ENCODE measurements at regions not wholly inside any gene's neighbourhood (a gene's known extent, or its start where the extent isn't known, plus 50 kb on each side); places are given as distances from the start of the nearest gene placed in this dataset.
"Not testable (repeated sequence)": the region's sequence is repeated elsewhere in the genome, so short reads cannot be mapped to it uniquely, and the experiment has no call there.

DNA sequence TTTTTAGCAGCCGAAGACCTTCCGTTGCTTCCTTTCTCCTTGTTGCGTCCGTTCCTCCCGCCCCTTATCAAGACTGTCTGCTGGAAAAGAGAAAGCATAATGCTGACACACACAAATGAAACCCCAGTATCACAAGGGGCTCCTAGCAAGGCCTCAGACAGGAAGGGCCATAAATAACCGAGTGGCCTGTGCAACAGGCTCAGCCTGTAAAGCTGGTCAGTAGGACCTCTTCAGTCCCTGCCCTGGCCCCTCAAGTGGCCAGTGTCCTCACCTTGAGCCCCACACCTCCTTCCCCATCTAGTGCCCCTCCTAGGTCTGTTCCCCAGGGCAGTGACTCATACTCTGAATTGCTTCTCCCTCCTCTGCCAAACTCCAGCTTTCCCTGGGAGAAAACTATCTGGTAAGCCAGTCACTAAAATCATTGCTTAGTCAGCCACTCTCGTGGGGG, 174.6 kb upstream of the IL12B start:
- no peak for DNase-seq

DNA sequence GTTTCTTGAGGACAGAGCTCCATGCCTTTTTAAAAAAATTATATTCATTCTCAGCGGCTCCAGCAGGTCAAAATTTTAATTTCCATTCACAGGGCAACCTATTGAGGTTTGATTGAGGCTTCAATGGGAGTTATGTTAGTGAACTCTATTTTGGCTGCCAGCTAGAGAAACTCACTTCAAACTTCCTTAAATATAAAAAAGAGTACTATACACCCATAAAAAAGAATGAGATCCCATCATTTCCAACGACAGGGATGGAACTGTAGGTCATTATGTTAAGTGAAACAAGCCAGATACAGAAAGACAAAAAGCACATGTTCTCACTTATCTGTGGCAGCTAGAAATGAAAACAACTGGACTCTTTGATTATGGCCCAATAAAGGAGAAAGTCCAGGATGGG, 176.8 kb upstream of the IL12B start:
- no peak for DNase-seq

DNA sequence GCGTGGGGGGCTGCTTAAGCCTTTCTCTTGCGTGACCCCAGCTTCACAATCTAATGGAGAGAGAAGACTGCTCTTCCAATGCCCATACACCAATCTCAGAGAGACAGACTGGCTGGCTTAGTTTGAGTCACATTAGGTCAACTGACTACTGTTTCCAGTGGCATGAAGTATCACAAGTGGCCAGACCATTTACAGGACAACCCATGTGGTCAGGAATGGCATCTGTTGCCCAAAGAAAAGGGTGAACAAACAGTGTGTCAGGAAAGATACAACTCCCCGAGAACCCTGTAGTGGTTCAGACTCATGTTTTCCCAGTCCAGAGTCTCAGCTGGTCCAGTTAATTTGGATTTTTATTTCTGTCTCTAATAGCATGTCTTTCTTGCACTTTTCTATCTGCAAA, 177.4 kb upstream of the IL12B start:
- no peak for DNase-seq

DNA sequence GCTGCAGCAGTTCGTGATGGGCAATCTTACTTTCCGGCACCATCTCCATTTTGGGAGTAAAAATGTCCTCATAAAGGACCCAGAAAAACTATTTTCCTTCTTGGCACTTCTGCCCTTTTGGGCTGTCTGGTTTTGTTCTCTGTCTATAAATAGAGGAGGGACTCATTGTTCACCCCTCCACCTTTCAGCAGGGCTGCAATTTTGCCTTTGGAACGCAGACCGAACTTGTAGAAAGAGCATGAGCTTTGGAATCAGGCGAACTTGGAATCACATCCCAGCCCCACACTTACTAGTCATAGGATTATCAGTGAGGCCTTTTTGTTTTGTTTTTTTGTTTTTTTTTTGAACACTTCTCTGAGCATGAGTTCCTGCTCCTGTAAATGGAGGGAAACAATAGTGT, 178.1 kb upstream of the IL12B start:
- no peak for DNase-seq

DNA sequence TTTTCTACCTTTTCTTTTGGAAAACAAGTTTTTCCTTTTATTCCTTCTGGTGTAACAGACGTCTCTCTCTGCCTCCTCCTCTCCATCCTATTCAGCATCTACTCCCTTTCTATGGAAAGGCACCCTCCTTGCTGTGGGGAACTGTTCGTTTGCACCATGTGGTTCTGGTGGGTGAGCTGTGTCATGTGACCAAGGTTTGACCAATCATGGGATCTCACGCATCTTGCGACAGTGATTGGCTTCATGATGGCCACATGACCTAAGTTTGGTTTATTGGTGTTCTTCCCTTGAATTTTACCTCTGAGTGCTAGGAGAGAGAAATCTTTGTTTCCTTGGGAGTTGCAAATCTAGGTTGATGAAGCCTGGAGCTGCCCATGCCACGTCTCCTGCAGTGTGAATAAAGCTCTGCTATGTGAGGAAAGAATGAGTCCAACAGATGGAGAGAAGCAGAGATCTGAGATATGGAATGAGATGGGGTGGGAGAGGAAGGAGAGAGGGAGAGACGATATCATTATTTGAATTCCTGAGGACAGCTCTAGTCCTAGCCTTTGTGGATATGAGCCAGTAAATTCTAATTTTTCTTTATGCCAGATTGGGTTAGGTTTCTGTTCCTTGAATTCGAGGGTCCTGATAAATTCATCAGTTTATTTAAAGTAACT, 178.8 kb upstream of the IL12B start:
- no peak for DNase-seq

DNA sequence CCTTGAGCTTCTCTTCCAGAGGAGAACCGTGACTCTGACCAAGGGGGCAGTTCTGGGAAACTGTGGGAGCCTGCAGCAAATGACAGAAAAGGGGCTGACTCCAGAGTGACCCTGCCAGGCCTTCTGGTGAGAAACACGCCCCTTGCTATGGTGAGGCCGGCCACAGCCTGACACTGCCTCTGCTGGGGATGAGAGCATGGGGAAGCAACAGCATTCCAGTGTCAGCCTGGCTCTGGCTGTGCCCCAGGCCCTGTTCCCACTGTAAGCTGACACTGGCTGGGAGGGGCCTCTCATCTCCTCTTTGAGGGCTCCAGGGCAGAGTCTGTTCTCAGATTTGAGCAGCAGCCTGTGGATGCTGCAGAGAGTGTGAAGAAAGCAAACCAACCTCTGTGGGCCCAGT, 180.0 kb upstream of the IL12B start:
- DNase-seq, result no peak

DNA sequence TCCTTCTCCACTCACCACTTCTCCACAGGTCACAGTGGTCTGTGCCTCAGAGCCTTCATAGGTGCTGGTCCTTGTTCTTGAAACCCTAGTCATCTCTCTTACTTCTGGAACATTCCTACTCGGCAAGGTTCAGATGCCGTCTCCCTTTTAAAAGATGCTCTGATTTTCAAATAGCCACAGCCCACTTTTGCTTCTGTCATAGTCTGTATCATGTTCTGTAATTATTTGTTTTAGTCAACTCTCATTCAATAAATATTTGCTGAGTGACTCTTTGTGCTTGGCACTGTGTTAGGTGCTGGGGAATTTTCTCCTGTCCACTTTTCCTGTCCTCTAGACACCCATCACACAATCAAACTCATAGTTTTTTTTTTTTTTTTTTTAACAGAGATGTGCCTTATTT, 181.3 kb upstream of the IL12B start:
- DNase-seq, result no peak

DNA sequence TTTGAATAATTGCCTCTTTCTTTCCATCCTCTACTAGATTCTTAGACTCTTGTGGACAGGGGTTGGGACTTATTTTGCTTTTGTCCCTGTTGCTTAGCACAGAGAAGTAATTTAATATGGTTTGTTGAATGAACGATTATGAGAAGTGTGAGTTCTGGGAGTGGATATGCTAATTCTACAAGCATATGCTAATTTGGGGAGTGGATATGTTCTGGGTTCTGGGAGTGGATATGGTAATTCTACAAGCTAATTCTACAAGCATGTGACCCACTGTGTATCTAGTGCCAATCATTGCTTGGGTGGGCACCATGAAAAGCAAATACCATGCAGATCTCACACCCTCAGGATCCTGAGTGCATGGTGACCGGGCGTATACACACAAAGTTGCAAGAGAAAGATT, 181.8 kb upstream of the IL12B start:
- DNase-seq, result no peak

DNA sequence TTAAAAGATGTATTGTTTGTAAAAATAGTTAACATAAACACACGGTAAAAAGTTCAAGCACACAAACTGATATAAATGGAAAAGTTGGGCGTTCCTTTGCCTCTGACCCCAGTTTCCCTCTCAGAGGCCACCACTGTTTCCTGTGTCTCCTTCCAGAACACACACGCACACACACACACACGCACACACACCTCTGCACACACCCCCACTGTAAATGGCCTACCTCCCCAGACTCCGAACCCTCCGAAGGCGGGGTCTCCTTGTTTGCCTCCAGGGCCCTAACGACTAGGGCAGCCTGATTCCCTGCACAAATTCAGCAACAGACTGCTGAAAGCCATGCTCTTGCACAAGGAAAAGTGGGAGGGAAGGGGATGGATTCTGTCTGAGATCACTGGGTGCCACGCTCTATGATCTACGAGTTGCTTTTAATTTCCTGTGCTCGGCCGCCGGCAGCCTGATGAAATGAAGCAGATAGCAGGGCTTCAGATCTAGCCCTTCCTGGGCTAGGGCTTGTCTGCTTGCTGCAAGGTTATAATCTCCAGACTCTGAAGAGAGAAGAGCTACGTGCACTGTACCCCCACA, 184.0 kb upstream of the IL12B start:
- DNase-seq, result no peak

DNA sequence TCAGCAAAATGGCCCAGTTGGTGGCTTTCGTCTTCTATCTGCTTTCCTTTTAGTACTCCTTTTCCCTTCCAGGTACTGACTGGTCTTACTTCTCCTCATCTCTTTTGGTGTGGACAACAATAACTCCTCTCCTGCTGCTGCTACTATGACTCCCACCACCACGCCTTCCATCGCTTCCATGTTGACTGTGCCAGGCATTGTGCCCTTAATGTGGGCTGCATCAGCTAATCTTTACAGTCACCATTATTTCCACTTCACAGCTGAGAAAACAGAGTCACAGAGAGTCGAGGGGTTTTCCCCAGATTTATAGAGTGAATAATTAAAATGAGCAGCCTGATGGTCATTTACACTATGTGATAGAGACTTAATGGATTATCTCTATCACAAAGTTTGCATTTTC, 184.9 kb upstream of the IL12B start:
- no peak for DNase-seq

DNA sequence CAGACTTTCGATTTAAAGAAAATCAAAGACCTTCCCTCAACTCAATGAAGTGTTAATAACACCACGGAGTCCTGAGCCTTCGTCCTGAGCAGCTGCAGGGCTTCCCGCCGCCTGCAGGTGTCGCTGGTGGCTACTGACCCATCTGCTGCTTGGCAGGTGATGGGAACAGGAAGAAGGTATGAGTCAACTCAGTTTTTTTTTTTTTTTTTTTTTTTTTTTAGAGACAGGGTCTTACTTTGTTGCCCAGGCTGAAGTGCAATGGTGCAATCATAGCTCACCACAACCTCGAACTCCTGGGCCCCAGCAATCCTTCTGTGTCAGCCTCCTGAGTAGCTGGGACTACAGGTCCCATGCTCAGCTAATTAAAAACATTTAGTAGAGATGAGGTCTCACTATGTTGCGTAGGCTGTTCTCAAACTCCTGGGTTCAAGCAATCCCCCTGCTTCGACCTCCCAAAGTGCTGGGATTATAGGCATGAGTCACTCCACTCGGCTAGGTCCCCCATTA, 185.7 kb upstream of the IL12B start:
- peak; percentile 66 for DNase-seq

DNA sequence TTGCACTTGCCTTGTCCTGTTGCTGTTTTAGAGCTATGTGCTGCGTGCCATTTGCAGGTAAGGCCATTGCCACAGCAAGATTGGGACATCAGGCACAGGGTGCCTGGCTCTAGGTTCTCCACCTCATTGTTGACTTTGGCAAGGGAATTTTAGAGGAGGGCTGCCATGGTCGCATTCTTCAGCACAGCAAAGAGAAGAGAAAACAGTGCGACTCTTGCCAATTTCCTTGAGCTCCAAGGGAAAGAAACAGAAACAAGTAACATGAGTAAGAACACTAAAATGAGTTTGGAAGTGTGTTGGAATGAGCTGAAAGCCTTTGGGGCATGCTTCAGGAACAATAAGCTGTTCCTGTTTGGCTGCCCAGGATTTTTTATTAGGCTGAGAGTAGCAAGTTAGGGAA, 188.1 kb upstream of the IL12B start:
- DNase-seq, result no peak

DNA sequence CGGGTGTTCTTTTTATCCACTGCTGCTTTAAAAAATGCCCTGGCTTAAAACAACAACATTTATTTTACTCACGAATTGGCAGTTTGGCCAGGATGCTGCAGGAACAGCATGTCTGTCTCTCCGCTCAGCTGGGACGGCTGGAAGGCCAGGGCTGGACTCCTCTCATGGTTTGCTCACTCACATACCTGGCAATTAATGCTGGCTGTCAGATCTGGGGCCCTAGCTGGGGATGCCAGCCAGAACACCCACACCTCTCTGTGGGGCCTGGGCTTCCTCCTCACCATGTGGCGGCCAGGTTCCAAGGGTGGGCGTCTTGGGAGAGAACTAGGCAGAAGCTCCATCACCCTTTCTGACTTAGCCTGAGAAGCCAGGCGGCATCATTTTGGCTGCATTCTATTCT, 189.1 kb upstream of the IL12B start:
- no peak for DNase-seq

DNA sequence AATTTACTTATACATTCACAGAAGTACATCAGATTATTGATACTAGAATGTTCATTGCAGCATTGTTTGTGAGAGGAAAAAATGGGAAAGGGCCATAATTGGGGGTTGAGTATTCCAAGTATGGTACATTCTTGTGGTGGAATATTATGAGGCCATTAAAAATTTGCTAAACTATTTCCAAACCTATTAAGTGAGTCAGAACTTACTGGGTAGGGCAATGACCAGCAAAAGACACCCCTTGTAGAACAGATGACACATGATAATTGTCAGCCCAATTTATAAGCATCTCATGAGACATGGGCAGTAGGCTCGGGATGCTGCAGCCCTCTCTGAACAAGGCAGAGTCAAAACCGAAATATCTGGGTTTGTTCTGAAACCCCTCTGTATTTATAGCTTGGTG, 192.6 kb upstream of the IL12B start:
- DNase-seq, result no peak

DNA sequence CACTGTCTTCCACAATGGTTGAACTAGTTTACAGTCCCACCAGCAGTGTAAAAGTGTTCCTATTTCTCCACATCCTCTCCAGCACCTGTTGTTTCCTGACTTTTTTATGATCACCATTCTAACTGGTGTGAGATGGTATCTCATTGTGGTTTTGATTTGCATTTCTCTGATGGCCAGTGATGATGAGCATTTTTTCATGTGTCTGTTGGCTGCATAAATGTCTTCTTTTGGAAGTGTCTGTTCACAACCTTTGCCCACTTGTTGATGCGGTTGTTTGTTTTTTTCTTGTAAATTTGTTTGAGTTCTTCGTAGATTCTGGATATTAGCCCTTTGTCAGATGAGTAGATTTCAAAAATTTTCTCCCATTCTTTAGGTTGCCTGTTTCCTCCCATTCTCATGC, 194.0 kb upstream of the IL12B start:
- not testable (repeated sequence) for DNase-seq

DNA sequence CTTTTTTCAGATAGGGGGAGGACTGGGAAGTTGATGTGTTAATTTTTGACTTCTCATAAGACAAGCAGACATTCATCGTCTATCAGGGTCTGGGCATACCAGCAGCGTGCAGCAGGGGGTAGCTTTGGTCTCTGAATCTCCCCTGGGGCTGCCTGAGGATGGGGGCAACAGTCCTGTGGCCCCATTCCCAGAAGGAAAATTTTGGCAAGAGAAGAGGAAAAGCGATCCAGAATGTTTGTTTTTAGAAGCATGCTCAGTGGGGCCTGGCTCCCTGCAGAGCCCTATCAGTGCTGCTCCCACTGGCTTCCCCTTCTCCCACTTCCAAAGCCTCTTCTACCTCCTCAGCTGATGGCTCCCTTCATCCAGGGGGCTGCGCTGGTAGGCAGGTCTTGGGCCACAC, 194.8 kb upstream of the IL12B start:
- no peak for DNase-seq

DNA sequence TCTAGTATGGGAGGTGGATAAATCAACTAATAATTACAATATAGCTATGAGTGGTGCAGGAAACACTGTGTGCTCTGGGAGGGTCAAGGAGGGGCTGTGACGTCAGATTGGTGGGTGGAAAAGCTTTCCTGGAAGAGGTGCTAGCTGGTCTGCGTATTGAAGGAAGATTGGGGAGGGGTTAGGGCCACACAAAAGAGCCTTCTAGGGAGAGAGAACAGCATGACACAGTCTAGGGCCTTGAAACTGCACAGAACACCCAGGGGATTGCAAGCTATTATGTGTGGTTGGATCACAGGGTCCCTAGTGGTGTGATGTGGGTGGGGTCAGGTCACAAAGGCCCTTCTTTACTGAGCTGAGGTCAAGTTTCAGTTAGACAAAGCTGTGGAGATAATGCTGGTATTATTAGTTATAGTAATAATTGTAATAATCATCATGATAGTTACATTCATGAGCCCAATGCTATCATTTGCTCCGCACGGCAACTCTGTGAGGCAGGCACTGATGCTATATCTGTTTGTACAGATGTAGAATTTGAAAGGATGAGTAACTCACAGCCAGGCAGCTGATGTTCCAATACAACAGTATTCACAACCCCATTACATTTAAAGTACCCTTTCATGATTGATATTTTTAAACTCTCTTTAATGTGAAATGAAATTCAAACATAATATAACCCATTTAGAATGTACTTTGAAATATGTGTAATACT, 197.4 kb upstream of the IL12B start:
- DNase-seq, result no peak

DNA sequence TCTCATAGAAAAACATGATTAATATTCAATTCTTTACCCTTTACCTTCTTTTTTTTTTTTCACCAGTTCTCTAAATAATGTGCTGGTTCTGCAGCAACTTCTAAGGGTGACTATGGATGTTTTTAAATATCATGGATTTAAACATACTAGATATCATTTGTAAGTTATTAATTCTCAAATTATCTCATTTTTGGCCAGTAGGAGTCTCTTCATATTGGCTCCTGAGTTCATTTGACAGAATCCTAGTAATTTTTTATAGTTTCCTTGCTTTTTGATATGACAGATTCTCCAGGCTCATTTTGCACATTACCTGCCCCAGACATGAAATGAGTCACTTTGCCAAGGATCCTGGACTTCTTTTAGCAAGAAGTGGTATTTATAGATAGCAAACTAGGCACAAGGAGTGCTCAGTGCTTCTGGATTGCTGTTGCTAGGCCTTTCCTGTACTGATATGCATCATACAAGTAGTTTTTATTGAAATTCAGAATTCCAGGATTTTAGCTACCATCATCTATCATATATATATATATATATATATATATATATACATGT, 201.3 kb upstream of the IL12B start:
- DNase-seq, result no peak

DNA sequence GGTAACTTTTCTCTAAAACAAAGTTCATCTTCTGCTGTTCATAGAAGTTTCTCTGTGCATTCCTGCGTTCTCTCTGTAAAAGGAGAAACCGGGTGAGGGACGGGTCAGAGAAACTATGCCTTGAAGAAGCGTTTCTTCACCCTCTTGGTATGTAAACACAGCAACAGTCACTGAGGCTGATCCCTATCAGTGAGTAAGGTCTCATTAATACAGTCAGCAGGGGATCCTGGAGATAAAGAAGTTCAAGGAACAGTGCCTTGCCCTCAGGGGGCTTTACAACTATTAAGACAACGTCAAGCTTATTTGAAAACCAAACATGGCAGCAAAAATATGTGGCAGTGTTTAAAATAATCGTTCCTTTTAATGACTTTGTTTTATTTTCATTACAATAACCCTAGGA, 202.9 kb upstream of the IL12B start:
- no peak for DNase-seq

DNA sequence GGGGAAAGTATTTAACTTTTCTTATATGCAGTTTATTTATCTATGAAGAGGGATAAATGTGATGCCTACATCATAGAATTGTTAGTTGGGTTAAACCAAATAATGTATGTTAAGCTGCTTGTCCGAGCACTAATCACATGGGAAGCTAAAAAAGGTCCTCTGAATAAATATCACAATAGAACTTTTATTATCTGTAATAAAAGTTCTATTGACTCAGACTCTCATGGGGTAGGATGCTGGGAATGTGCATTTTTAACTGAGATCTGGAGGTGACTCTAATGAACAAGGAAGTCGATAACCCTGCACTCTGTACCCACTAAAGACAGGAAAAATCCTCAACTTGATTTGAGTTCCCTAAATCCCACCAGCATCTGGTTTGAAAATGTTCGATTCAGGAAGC, 205.9 kb upstream of the IL12B start:
- DNase-seq, result no peak

DNA sequence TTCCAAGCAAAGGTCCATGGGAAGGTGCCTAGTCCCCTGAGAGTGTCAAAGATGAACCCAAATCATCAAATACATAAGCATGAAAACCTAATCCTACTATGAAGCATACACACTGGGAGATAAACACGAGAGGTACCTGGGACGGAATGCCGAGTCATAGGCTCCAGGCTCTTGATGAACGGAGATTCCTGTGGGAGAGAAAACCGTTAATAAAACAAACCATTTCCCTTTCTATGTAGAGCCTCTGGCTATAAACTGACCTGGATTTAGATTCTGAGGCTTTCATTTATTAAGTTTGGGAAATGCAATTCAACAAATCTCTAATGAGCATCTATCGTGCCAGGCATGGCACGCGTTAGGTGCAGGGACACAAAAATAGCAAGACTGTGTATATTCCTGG, 206.4 kb upstream of the IL12B start:
- DNase-seq, result no peak

DNA sequence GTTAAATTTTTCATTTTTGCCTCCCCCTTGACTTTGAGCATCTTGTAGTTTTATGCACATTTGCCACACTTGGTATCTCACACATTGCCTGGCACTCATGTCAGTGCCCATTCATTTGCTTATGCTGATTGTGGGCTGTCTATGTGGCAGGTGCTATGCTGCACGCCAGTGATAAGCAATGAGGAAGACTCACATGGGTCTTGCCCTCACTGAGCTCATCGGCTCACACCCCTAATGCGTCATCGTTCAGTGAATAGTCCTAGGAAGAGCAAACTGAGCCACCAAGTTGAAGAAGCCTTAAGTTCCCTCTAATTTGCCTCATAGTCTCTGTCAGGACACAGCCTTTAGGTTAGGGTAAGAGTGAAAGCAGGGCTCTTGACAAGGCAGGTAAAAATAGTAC, 209.4 kb upstream of the IL12B start:
- no peak for DNase-seq

DNA sequence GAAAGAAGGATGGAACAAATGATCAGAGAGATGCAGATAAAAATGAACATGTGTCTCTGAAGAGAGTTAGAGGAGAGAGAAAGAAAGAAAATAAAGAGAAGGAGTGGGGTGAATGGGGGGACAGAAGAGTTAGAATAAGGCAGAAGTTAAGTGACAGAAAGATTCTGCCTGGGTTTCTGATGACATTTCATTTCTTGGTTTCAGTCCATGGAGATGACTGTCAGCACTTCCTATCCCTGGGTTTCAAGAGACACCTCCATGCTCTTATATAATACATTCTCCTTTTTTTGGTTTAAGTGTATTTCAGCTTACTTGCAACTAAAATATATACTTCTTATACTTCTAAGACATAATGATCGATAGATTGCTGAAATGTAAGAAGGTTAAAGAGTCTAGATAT, 213.0 kb upstream of the IL12B start:
- DNase-seq, result no peak

DNA sequence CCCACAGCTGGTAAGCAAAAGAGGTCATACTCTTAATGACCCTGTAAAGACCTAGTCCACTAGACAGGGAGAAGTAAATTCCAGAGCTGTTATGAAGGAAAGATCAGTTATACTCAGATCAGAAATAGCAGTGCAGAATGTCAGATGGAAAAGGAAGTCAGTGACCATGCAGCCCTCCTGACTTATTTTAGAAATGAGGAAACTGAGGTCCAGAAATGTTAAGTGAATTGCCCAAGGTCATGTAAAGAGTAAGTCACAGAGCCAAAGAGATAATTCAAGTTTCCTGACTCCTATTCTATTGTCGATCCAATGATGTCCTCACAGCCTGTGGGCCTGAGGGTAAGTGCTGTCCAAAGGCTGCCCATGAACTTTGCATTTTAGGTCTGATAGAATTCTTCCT, 214.9 kb upstream of the IL12B start:
- no peak for DNase-seq
